ENCODE measurements at regions not wholly inside any gene's neighbourhood (a gene's known extent, or its start where the extent isn't known, plus 50 kb on each side); places are given as distances from the start of the nearest gene placed in this dataset.

DNA sequence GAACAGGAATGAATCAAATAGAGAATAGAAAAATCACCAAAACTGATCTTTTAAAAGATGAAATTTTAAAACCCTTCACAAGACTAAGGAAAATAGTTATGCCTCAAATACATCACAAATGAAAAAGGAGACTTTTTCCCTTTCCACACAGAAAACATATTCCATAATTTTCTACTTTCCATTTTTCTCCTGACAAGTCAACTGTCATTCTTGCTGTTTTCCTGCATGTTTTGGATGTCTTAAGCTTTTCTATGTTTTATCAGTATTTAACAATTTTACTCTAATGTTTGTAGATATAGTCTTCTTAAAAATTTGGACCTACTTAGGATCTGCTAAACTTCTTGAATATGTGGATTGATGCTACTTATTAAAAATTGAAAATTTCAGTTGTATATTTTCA is 810.8 kb downstream of the OLFM4 start:
- H3K9me3 ChIP-seq (ENCODE audit: control insufficient read depth, low read length), result no peaks in the 10 kb centered on the region
- H2AFZ ChIP-seq, result no peak overlapping the region
- H3K4me3 ChIP-seq (ENCODE audit: low read depth, low read length), result no peak overlapping the region
- H3K27ac ChIP-seq, result no peak overlapping the region
- H3K4me1 ChIP-seq, result no peaks in the 10 kb centered on the region
- H3K4me2 ChIP-seq (ENCODE audit: low read length), result no peak overlapping the region
- no peaks in the 10 kb centered on the region for H3K27me3 ChIP-seq (ENCODE audit: control insufficient read depth, insufficient read depth, low read length)
- no peaks in the 10 kb centered on the region for H3K79me2 ChIP-seq
- no peak for TF ChIP-seq CTCF (IDR thresholded peaks at IDR 0.05)
- H3K36me3 ChIP-seq (ENCODE audit: control insufficient read depth, insufficient read depth, low read length), result no peaks in the 10 kb centered on the region
- H3K9ac ChIP-seq, result no peak overlapping the region

DNA sequence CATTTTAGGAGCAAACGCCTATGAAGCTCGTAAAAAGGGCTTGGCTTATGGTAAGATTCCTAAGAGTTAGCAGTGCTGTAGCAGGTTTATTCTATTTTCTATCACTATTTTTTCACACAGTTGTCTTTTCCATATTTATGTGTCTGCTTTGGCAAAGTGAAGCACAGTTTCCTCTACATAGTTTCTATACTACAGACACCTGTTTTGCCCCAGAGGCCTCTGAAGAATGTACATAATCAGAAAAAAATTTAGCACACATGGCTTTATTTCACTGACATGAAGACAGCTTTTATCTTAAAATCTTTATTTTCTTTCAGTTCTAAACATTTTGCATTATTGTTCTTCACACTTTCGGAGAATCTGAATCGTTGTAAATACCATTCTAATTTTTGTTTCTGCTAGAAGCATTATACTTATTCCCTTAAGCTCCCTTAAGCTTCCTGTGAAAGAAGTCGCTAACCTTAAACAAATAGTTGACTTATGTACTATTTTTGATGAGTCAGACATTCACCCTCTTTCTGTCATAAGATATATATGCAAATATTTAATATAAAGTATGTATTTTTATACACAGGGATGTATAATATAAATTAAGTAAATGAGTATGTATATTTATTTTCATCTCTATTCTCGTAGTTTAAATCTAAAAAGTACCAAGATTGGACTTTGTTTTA is 816.0 kb downstream of the OLFM4 start:
- Histone ChIP-seq H3K4me2 (ENCODE audit: low read length) (no peak overlapping the region), H3K4me3 (ENCODE audit: low read depth, low read length) (no peak overlapping the region), H3K36me3 (ENCODE audit: control insufficient read depth, insufficient read depth, low read length) (no peaks in the 10 kb centered on the region), H3K27ac (no peak overlapping the region), H2AFZ (no peak overlapping the region), H3K4me1 (no peaks in the 10 kb centered on the region), H3K9me3 (ENCODE audit: control insufficient read depth, low read length) (no peaks in the 10 kb centered on the region), H3K79me2 (no peaks in the 10 kb centered on the region), H3K27me3 (ENCODE audit: control insufficient read depth, insufficient read depth, low read length) (no peaks in the 10 kb centered on the region), H3K9ac (no peak overlapping the region)
- TF ChIP-seq CTCF (IDR thresholded peaks at IDR 0.05), result no peak

DNA sequence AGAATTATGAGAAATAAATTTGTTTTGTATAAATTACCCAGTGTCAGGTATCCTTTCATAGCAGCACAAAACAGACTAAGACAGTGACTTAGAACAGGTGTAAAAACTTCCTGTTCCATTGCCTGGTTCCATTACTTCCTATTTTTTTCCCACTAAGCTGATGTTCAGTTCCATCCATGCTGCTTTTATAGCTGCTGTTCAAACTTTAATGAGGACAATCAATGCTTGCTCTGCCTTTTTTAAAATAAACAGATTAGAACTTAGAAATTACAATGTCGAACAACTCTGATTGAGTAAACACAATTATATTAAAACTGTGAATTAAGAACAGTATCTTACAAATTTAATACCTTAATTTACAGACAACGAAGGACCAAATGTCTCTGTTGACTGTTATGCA is 818.9 kb downstream of the OLFM4 start:
- no peak overlapping the region for H3K27ac ChIP-seq
- no peak for TF ChIP-seq CTCF (IDR thresholded peaks at IDR 0.05)

DNA sequence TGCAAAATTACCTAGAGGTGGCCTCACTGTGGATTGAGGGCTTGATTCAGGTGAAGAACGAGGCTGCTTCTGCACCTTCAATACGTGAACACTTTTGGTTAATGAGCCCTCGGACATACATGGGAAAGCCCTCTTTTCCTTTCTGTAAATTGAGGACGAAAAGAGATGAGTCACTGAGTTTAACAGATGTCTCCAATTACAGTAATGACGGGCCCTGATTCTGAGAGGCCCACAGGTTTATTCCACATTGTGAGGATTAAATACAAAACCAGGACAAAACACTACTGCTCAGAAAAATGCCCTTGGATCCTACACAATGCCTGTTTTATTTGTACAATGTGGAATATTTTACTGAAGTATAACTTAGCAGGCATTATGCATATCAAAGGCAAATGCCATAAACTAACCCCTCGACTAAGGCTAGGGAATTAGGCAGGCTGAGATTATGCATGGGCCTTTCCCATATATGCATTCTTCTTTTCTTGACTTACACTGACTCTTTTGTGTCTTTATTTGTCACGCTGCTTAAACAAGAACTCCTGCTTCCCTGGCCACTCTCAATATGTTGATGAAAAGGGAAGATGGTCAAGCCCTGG is 819.9 kb downstream of the OLFM4 start:
- Histone ChIP-seq H3K27me3 (ENCODE audit: control insufficient read depth, insufficient read depth, low read length) (no peaks in the 10 kb centered on the region), H3K4me1 (no peaks in the 10 kb centered on the region), H3K4me2 (ENCODE audit: low read length) (no peak overlapping the region), H3K36me3 (ENCODE audit: control insufficient read depth, insufficient read depth, low read length) (no peaks in the 10 kb centered on the region), H3K79me2 (no peaks in the 10 kb centered on the region), H3K9ac (no peak overlapping the region), H3K9me3 (ENCODE audit: control insufficient read depth, low read length) (no peaks in the 10 kb centered on the region), H2AFZ (no peak overlapping the region), H3K4me3 (ENCODE audit: low read depth, low read length) (no peak overlapping the region), H3K27ac (no peak overlapping the region)
- no peak for TF ChIP-seq CTCF (IDR thresholded peaks at IDR 0.05)

More for the DNA sequence above, 818.9 kb downstream of the OLFM4 start:
- Histone ChIP-seq H3K36me3 (ENCODE audit: control insufficient read depth, insufficient read depth, low read length) (no peaks in the 10 kb centered on the region), H3K4me3 (ENCODE audit: low read depth, low read length) (no peak overlapping the region), H3K4me2 (ENCODE audit: low read length) (no peak overlapping the region), H3K9me3 (ENCODE audit: control insufficient read depth, low read length) (no peaks in the 10 kb centered on the region), H3K9ac (no peak overlapping the region), H2AFZ (no peak overlapping the region), H3K27me3 (ENCODE audit: control insufficient read depth, insufficient read depth, low read length) (no peaks in the 10 kb centered on the region), H3K4me1 (no peaks in the 10 kb centered on the region), H3K79me2 (no peaks in the 10 kb centered on the region)

DNA sequence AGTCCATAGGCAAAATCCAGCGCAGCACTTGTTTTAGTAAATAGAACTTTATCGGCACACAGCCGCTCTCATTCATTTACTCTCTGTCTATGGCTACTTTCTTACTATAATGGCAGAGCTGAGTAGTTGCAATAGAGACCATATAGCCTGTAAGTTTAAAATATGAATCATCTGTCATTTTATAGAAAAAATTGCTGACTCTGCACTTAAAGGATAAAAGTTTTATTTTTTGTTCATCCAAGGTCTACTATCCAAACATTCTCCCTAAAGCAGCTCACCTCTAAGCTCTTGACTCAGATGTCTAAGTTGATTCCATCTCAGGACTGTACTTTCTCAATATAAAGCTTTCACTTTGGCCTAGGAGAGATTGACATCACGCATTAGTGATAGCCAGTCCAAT is 825.7 kb downstream of the OLFM4 start:
- H3K79me2 ChIP-seq, result no peaks in the 10 kb centered on the region
- H3K4me2 ChIP-seq (ENCODE audit: low read length), result no peak overlapping the region
- H3K36me3 ChIP-seq (ENCODE audit: control insufficient read depth, insufficient read depth, low read length), result no peaks in the 10 kb centered on the region
- no peaks in the 10 kb centered on the region for H3K4me1 ChIP-seq
- H3K9me3 ChIP-seq (ENCODE audit: control insufficient read depth, low read length), result no peaks in the 10 kb centered on the region
- no peak overlapping the region for H3K4me3 ChIP-seq (ENCODE audit: low read depth, low read length)
- H3K27ac ChIP-seq, result no peak overlapping the region
- H3K27me3 ChIP-seq (ENCODE audit: control insufficient read depth, insufficient read depth, low read length), result no peaks in the 10 kb centered on the region
- H2AFZ ChIP-seq, result no peak overlapping the region
- TF ChIP-seq CTCF (IDR thresholded peaks at IDR 0.05), result no peak
- H3K9ac ChIP-seq, result no peak overlapping the region
